Peyer's patch (tissue), 4 donors: ENCODE measurements at regions not wholly inside any gene's neighbourhood (a gene's known extent, or its start where the extent isn't known, plus 50 kb on each side); places are given as distances from the start of the nearest gene placed in this dataset.

ENCODE experiments used
- CTCF ChIP-seq, 6 experiments: fragments of 450-650 bp in 4 of 6; fragments of 200-600 bp in 2 of 6; sonication (generic) in 1 of 6; IDR thresholded peaks; one replicate each; pipeline ENCODE4 v1.5.1; 2017 to 2019; ENCODE audit warnings: antibody characterized with exemption in 6 of 6, mild to moderate bottlenecking in 3 of 6, moderate library complexity in 1 of 6
- POLR2A ChIP-seq, 2 donors: fragments of 450-650 bp; IDR thresholded peaks; one replicate each; pipeline ENCODE4 v1.5.1; 2017; ENCODE audit warnings: antibody characterized with exemption in 2 of 2, mild to moderate bottlenecking in 2 of 2, moderate library complexity in 2 of 2

- TF ChIP-seq CTCF (IDR thresholded peaks at IDR 0.05): no peak
- TF ChIP-seq POLR2A (IDR thresholded peaks at IDR 0.05): no peak
Measured at GRCh38 chr9:82148901-82149461, 160.4 kb downstream of the SPATA31D1 start.
